ENCODE measurements at regions not wholly inside any gene's neighbourhood (a gene's known extent, or its start where the extent isn't known, plus 50 kb on each side); places are given as distances from the start of the nearest gene placed in this dataset.

GRCh38 chr7:96563409-96563808 lies 146.2 kb downstream of the SEM1 start:
- Histone ChIP-seq H3K36me3 (ENCODE audit: control insufficient read depth, insufficient read depth, low read length) (no peaks in the 10 kb centered on the region), H3K4me3 (ENCODE audit: low read depth in 2 of 2, low read length in 2 of 2) (no peak overlapping the region), H3K4me1 (ENCODE audit: control insufficient read depth, insufficient read depth, low read length) (no peaks in the 10 kb centered on the region), H3K27ac (ENCODE audit: low read length) (no peak overlapping the region), H3K9me3 (ENCODE audit: control insufficient read depth, insufficient read depth, low read depth, low read length) (no peaks in the 10 kb centered on the region), H3K27me3 (ENCODE audit: control insufficient read depth, insufficient read depth, low read length) (no peaks in the 10 kb centered on the region)
- TF ChIP-seq, protein P1, sequence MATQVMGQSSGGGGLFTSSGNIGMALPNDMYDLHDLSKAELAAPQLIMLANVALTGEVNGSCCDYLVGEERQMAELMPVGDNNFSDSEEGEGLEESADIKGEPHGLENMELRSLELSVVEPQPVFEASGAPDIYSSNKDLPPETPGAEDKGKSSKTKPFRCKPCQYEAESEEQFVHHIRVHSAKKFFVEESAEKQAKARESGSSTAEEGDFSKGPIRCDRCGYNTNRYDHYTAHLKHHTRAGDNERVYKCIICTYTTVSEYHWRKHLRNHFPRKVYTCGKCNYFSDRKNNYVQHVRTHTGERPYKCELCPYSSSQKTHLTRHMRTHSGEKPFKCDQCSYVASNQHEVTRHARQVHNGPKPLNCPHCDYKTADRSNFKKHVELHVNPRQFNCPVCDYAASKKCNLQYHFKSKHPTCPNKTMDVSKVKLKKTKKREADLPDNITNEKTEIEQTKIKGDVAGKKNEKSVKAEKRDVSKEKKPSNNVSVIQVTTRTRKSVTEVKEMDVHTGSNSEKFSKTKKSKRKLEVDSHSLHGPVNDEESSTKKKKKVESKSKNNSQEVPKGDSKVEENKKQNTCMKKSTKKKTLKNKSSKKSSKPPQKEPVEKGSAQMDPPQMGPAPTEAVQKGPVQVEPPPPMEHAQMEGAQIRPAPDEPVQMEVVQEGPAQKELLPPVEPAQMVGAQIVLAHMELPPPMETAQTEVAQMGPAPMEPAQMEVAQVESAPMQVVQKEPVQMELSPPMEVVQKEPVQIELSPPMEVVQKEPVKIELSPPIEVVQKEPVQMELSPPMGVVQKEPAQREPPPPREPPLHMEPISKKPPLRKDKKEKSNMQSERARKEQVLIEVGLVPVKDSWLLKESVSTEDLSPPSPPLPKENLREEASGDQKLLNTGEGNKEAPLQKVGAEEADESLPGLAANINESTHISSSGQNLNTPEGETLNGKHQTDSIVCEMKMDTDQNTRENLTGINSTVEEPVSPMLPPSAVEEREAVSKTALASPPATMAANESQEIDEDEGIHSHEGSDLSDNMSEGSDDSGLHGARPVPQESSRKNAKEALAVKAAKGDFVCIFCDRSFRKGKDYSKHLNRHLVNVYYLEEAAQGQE (IDR thresholded peaks at IDR 0.05; ENCODE audit: insufficient read depth in 1 of 2, low read depth in 2 of 2, low read length in 1 of 2): no peak
- TF ChIP-seq POLR2AphosphoS5 (IDR thresholded peaks at IDR 0.05; ENCODE audit: low read depth, low read length): no peak
- TF ChIP-seq SIN3A (IDR thresholded peaks at IDR 0.05; ENCODE audit: borderline replicate concordance, insufficient read depth, low read depth, low read length): no peak
- TF ChIP-seq, protein P2, sequence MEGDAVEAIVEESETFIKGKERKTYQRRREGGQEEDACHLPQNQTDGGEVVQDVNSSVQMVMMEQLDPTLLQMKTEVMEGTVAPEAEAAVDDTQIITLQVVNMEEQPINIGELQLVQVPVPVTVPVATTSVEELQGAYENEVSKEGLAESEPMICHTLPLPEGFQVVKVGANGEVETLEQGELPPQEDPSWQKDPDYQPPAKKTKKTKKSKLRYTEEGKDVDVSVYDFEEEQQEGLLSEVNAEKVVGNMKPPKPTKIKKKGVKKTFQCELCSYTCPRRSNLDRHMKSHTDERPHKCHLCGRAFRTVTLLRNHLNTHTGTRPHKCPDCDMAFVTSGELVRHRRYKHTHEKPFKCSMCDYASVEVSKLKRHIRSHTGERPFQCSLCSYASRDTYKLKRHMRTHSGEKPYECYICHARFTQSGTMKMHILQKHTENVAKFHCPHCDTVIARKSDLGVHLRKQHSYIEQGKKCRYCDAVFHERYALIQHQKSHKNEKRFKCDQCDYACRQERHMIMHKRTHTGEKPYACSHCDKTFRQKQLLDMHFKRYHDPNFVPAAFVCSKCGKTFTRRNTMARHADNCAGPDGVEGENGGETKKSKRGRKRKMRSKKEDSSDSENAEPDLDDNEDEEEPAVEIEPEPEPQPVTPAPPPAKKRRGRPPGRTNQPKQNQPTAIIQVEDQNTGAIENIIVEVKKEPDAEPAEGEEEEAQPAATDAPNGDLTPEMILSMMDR (IDR thresholded peaks at IDR 0.05): no peak
- TF ChIP-seq TCF7L2 (IDR thresholded peaks at IDR 0.05; ENCODE audit: low read depth, low read length): no peak
- BruUV-seq (replicated peaks): no TSS peak
- ChIA-PET CTCF (no interaction called here), POLR2A (no interaction called here)
- no peak for DNase-seq (ENCODE audit: low read depth, low spot score)
- no peak for ATAC-seq
- in situ Hi-C loops (cut with HindIII; ENCODE audit: low pct_unique_long_range_greater_than_20kb, low sequenced_read_pairs) (no loop called here), intact Hi-C loops (cut with micrococcal nuclease; ENCODE audit: unreplicated experiment) (no loop called here)

DNA sequence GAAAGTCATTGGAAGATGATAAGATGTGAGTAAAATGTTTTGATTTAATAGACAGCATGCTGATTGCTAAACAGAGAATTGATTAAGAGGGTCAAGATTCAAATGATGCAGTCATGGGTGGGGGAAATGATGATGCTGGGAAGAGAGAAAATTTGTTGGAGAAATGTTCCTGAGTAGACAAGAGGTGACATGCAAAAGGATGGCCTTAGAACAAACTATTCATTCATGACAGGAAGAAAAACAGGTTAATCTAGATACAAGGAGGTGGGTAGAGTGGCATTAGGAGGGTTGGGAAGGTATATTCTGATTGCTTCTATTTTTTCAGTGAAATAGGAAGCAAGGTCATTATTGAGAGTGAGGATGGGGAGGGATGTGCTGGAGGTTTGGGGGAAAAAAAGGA lies 146.7 kb downstream of the SEM1 start:
- ChIA-PET POLR2A (no interaction called here), CTCF (no interaction called here)
- Histone ChIP-seq H3K36me3 (ENCODE audit: control insufficient read depth, insufficient read depth, low read length) (no peaks in the 10 kb centered on the region), H3K27me3 (ENCODE audit: control insufficient read depth, insufficient read depth, low read length) (no peaks in the 10 kb centered on the region), H3K4me3 (ENCODE audit: low read depth in 2 of 2, low read length in 2 of 2) (no peak overlapping the region), H3K4me1 (ENCODE audit: control insufficient read depth, insufficient read depth, low read length) (no peaks in the 10 kb centered on the region), H3K27ac (ENCODE audit: low read length) (no peak overlapping the region), H3K9me3 (ENCODE audit: control insufficient read depth, insufficient read depth, low read depth, low read length) (no peaks in the 10 kb centered on the region)
- ATAC-seq: no peak
- in situ Hi-C loops (cut with HindIII; ENCODE audit: low pct_unique_long_range_greater_than_20kb, low sequenced_read_pairs) (no loop called here), intact Hi-C loops (cut with micrococcal nuclease; ENCODE audit: unreplicated experiment) (no loop called here)
- TF ChIP-seq TCF7L2 (IDR thresholded peaks at IDR 0.05; ENCODE audit: low read depth, low read length): no peak
- TF ChIP-seq POLR2AphosphoS5 (IDR thresholded peaks at IDR 0.05; ENCODE audit: low read depth, low read length): no peak
- no peak for TF ChIP-seq SIN3A (IDR thresholded peaks at IDR 0.05; ENCODE audit: borderline replicate concordance, insufficient read depth, low read depth, low read length)
- TF ChIP-seq, protein P2 (IDR thresholded peaks at IDR 0.05): no peak
- no peak for DNase-seq (ENCODE audit: low read depth, low spot score)
- BruUV-seq (replicated peaks): no TSS peak
